Stomach (tissue), 8 donors: ENCODE measurements at regions not wholly inside any gene's neighbourhood (a gene's known extent, or its start where the extent isn't known, plus 50 kb on each side); places are given as distances from the start of the nearest gene placed in this dataset.

Source experiments
- DNase-seq, 2 donors: peaks; one replicate each; pipeline versions ENCODE4 v3.0.0 to v3.0.0-alpha.2; 2013 to 2019
- H3K27ac ChIP-seq, 5 donors: fragments of 200-600 bp in 4 of 5; sonication (generic) in 4 of 5; one replicate each; pipeline ENCODE4 v1.5.1; 2013 to 2019; ENCODE audit warnings: mild to moderate bottlenecking in 1 of 5, moderate library complexity in 1 of 5
- H3K27me3 ChIP-seq, 3 donors: fragments of 200-600 bp; sonication (generic); one replicate each; pipeline ENCODE4 v1.5.1; 2017 to 2019; ENCODE audit warnings: mixed run types in 1 of 3
- H3K36me3 ChIP-seq, 4 donors: fragments of 200-600 bp; sonication (generic); 1 replicate in 3 of 4; 2 replicates in 1 of 4; pipeline ENCODE4 v1.5.1; 2016 to 2019
- H3K4me1 ChIP-seq, 4 donors: fragments of 200-600 bp; sonication (generic); one replicate each; pipeline ENCODE4 v1.5.1; 2016 to 2019
- H3K4me3 ChIP-seq, 4 donors: fragments of 200-600 bp; sonication (generic) in 3 of 4; one replicate each; pipeline ENCODE4 v1.5.1; 2016 to 2019; ENCODE audit warnings: mild to moderate bottlenecking in 1 of 4
- H3K9me3 ChIP-seq, 4 donors: fragments of 200-600 bp; sonication (generic); one replicate each; pipeline ENCODE4 v1.5.1; 2016 to 2019
- CTCF ChIP-seq, 7 experiments: fragments of 450-650 bp in 4 of 7; fragments of 200-600 bp in 3 of 7; sonication (generic) in 3 of 7; IDR thresholded peaks; one replicate each; pipeline ENCODE4 v1.5.1; 2016 to 2019; ENCODE audit warnings: antibody characterized with exemption in 7 of 7, control low read depth in 2 of 7, mild to moderate bottlenecking in 1 of 7
- EP300 ChIP-seq: sonication (generic); formaldehyde crosslinking; IDR thresholded peaks from one replicate; pipeline ENCODE4 v1.6.1; 2017; ENCODE audit warnings: antibody characterized with exemption
- POLR2A ChIP-seq, 4 donors: fragments of 450-650 bp; IDR thresholded peaks; one replicate each; pipeline ENCODE4 v1.6.1; 2016; ENCODE audit warnings: antibody characterized with exemption in 4 of 4, control low read depth in 2 of 4, mild to moderate bottlenecking in 1 of 4, moderate library complexity in 1 of 4
- POLR2AphosphoS5 ChIP-seq, 3 donors: sonication (generic); formaldehyde crosslinking; IDR thresholded peaks; one replicate each; pipeline ENCODE4 v1.6.1; 2016; ENCODE audit warnings: antibody characterized with exemption in 3 of 3
- WGBS, 5 donors: extraction: QIAGEN DNeasy Blood & Tissue Kit in 3 of 5; methylation state at CpG; one replicate each; pipeline versions ENCODE4 v1.1.5 to v1.1.7; 2013 to 2018; 5-methylcytosine and 5-hydroxymethylcytosine counted together
- intact Hi-C: fragments of 100-400 bp; cut with DNase I; formaldehyde crosslinking; loops from one replicate; pipeline ENCODE4 v1.15.1; 2023; ENCODE audit warnings: low total_unique reads
- donor health status: healthy with polysubstance abuse.
- donor health status: Bipolar disorder and iron deficiency.
- donor health status: healthy.

DNA sequence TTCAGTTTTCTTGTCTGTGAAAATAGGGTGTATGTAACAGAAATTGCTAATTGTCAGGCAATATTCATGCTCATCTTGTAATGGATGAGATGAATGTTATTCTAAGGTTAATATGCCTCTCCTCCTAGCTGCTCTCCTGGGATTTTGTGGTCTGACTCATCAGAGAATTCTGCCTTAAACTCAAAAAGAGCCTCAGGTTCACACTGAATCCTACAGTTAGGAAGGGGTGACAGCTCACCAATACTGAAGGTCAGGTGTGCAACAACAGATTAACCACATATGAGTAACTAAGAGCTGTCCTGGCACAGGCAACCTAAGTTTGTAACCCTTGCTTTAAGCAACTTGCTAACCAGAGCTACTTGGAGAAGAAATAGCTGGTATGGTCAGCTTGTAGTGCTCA is 197.7 kb downstream of the SPATA18 start:
- Histone ChIP-seq H3K4me1 (peaks cover 0 to 19% (median 5%) of the 10 kb centered on the region in 4 donors), H3K27me3 (no peaks in the 10 kb centered on the region), H3K27ac (no peak overlapping the region), H3K36me3 (no peaks in the 10 kb centered on the region), H3K9me3 (no peaks in the 10 kb centered on the region), H3K4me3 (no peak overlapping the region)
- DNase-seq = no peak
- intact Hi-C loops = no loop called here
- no peak for TF ChIP-seq CTCF (IDR thresholded peaks at IDR 0.05)
- no peak for TF ChIP-seq POLR2AphosphoS5 (IDR thresholded peaks at IDR 0.05)
- no peak for TF ChIP-seq EP300
- TF ChIP-seq POLR2A (IDR thresholded peaks at IDR 0.05) = no peak

GRCh38 chr4:52249581-52249980 is 198.5 kb downstream of the SPATA18 start:
- WGBS, 5 donors = 20 to 53% (median 41%) methylated on average over 2 of the region's 2 CpGs
- Histone ChIP-seq H3K4me3 (no peak overlapping the region), H3K27ac (no peak overlapping the region), H3K27me3 (no peaks in the 10 kb centered on the region), H3K36me3 (no peaks in the 10 kb centered on the region), H3K4me1 (peaks cover 0 to 18% (median 5%) of the 10 kb centered on the region in 4 donors), H3K9me3 (no peaks in the 10 kb centered on the region)
- no peak for DNase-seq
- TF ChIP-seq CTCF (IDR thresholded peaks at IDR 0.05) (no peak), EP300 (no peak), POLR2AphosphoS5 (IDR thresholded peaks at IDR 0.05) (no peak), POLR2A (IDR thresholded peaks at IDR 0.05) (no peak)
- intact Hi-C loops = no loop called here

DNA sequence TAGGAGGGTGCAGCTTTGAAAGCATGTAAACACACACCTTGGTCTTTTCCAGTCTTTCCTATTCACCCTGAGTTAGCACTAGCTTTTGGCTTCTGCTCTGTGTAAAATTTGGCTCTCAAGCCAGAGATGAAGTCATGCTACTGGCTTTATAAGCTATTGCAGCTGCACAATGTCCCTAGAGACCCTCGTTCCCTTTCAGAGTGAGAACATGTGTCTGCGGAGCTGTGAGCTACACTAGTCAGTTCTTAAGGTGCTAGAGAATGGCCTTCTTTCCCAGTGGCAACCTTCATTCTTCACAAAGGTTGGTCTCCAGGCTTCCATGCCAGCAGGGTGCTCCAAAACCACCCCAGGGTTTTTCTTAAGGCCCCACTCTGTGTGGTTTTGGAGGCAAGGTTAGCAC is 199.1 kb downstream of the SPATA18 start:
- TF ChIP-seq POLR2AphosphoS5 (IDR thresholded peaks at IDR 0.05) (no peak), POLR2A (IDR thresholded peaks at IDR 0.05) (no peak), EP300 (no peak), CTCF (IDR thresholded peaks at IDR 0.05) (no peak)
- Histone ChIP-seq H3K36me3 (no peaks in the 10 kb centered on the region), H3K9me3 (no peaks in the 10 kb centered on the region), H3K4me3 (no peak overlapping the region), H3K4me1 (peaks cover 0 to 12% (median 5%) of the 10 kb centered on the region in 4 donors), H3K27me3 (no peaks in the 10 kb centered on the region), H3K27ac (no peak overlapping the region)
- intact Hi-C loops = no loop called here
- WGBS, 5 donors = 8 to 30% (median 17%) methylated on average over 2 of the region's 2 CpGs
- peak in 1 of 2 donors; percentile 90 for DNase-seq

- intact Hi-C loops = no loop called here
- 78 to 92% (median 91%) methylated on average over 2 of the region's 2 CpGs for WGBS, 5 donors
- DNase-seq = no peak
- H3K27me3 ChIP-seq = no peaks in the 10 kb centered on the region
- no peaks in the 10 kb centered on the region for H3K9me3 ChIP-seq
- H3K4me1 ChIP-seq = peaks cover 0 to 12% (median 5%) of the 10 kb centered on the region in 4 donors
- H3K4me3 ChIP-seq = no peak overlapping the region
- H3K27ac ChIP-seq = no peak overlapping the region
- TF ChIP-seq POLR2A (IDR thresholded peaks at IDR 0.05) = no peak
- no peak for TF ChIP-seq POLR2AphosphoS5 (IDR thresholded peaks at IDR 0.05)
- no peak for TF ChIP-seq EP300
- no peak for TF ChIP-seq CTCF (IDR thresholded peaks at IDR 0.05)
- H3K36me3 ChIP-seq = no peaks in the 10 kb centered on the region
These were observed 200.8 kb downstream of the SPATA18 start for GRCh38 chr4:52251864-52252263.
